ENCODE measurements at regions not wholly inside any gene's neighbourhood (a gene's known extent, or its start where the extent isn't known, plus 50 kb on each side); places are given as distances from the start of the nearest gene placed in this dataset.

- no peak overlapping the region for H3K4me3 Mint-ChIP-seq (ENCODE audit: low read depth, unreplicated experiment)
- no peaks in the 10 kb centered on the region for H3K27me3 Mint-ChIP-seq (ENCODE audit: unreplicated experiment)
- no peaks in the 10 kb centered on the region for H3K4me1 Mint-ChIP-seq (ENCODE audit: low read depth, unreplicated experiment)
- H3K9me3 Mint-ChIP-seq (ENCODE audit: low read depth, unreplicated experiment): peaks cover 2% of the 10 kb centered on the region
- TF ChIP-seq, protein P1, sequence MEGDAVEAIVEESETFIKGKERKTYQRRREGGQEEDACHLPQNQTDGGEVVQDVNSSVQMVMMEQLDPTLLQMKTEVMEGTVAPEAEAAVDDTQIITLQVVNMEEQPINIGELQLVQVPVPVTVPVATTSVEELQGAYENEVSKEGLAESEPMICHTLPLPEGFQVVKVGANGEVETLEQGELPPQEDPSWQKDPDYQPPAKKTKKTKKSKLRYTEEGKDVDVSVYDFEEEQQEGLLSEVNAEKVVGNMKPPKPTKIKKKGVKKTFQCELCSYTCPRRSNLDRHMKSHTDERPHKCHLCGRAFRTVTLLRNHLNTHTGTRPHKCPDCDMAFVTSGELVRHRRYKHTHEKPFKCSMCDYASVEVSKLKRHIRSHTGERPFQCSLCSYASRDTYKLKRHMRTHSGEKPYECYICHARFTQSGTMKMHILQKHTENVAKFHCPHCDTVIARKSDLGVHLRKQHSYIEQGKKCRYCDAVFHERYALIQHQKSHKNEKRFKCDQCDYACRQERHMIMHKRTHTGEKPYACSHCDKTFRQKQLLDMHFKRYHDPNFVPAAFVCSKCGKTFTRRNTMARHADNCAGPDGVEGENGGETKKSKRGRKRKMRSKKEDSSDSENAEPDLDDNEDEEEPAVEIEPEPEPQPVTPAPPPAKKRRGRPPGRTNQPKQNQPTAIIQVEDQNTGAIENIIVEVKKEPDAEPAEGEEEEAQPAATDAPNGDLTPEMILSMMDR (IDR thresholded peaks at IDR 0.05; ENCODE audit: unreplicated experiment): no peak
- no peak for DNase-seq
- no TSS peak for BruUV-seq (replicated peaks)
- H3K27ac Mint-ChIP-seq (ENCODE audit: unreplicated experiment): no peak overlapping the region
- intact Hi-C loops (cut with micrococcal nuclease; ENCODE audit: unreplicated experiment): no loop called here
- H3K36me3 Mint-ChIP-seq (ENCODE audit: insufficient read depth, unreplicated experiment): no peaks in the 10 kb centered on the region
- CTCF ChIA-PET: no interaction called here
Measured at GRCh38 chr9:80025796-80026520, 454.2 kb downstream of the TLE4 start.

DNA sequence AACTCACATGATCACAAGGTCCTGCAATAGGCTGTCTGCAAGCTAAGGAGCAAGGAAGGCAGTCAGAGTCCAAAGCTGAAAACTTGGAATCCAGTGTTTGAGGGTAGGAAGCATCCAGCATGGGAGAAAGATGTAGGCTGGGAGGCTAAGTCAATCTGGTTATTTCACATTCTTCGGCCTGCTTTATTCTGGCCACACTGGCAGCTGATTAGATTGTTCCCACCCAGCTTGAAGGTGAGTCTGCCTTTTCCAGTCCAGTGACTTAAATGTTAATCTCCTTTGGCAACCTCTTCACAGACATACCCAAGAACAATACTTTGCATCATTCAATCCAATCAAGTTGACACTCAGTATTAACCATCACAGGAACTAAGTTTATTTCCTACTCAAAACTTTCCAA lies 453.4 kb downstream of the TLE4 start:
- intact Hi-C loops (cut with micrococcal nuclease; ENCODE audit: unreplicated experiment): no loop called here
- H3K36me3 Mint-ChIP-seq (ENCODE audit: insufficient read depth, unreplicated experiment): no peaks in the 10 kb centered on the region
- no peaks in the 10 kb centered on the region for H3K27me3 Mint-ChIP-seq (ENCODE audit: unreplicated experiment)
- CTCF ChIA-PET: no interaction called here
- H3K27ac Mint-ChIP-seq (ENCODE audit: unreplicated experiment): no peak overlapping the region
- BruUV-seq (replicated peaks): no TSS peak
- H3K9me3 Mint-ChIP-seq (ENCODE audit: low read depth, unreplicated experiment): peaks cover 2% of the 10 kb centered on the region
- TF ChIP-seq, protein P1 (IDR thresholded peaks at IDR 0.05; ENCODE audit: unreplicated experiment): no peak
- no peak for DNase-seq
- H3K4me1 Mint-ChIP-seq (ENCODE audit: low read depth, unreplicated experiment): no peaks in the 10 kb centered on the region
- H3K4me3 Mint-ChIP-seq (ENCODE audit: low read depth, unreplicated experiment): no peak overlapping the region

DNA sequence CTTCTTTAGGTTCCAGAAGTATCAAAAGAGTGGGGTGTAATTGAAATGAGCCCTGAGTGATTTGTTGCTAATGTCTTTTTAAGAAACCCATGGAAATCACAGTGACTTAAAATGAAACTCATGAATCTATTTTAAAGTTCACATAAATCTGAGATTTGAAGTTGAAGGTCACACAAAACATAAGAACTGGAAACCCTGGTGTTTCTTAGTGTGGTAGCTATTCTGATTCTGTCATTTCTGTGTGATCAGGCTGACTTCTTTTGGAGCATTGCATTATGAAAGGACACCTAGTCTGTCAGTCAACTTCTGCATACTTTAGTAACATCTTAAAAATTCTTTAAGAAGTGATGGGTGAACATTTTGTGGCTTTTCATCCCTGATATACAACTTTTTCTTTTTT lies 448.8 kb downstream of the TLE4 start:
- intact Hi-C loops (cut with micrococcal nuclease; ENCODE audit: unreplicated experiment): no loop called here
- CTCF ChIA-PET: no interaction called here
- no peaks in the 10 kb centered on the region for H3K4me1 Mint-ChIP-seq (ENCODE audit: low read depth, unreplicated experiment)
- TF ChIP-seq, protein P1 (IDR thresholded peaks at IDR 0.05; ENCODE audit: unreplicated experiment): no peak
- H3K27me3 Mint-ChIP-seq (ENCODE audit: unreplicated experiment): no peaks in the 10 kb centered on the region
- BruUV-seq (replicated peaks): no TSS peak
- no peak overlapping the region for H3K4me3 Mint-ChIP-seq (ENCODE audit: low read depth, unreplicated experiment)
- H3K27ac Mint-ChIP-seq (ENCODE audit: unreplicated experiment): no peak overlapping the region
- H3K9me3 Mint-ChIP-seq (ENCODE audit: low read depth, unreplicated experiment): no peaks in the 10 kb centered on the region
- H3K36me3 Mint-ChIP-seq (ENCODE audit: insufficient read depth, unreplicated experiment): no peaks in the 10 kb centered on the region
- DNase-seq: no peak

DNA sequence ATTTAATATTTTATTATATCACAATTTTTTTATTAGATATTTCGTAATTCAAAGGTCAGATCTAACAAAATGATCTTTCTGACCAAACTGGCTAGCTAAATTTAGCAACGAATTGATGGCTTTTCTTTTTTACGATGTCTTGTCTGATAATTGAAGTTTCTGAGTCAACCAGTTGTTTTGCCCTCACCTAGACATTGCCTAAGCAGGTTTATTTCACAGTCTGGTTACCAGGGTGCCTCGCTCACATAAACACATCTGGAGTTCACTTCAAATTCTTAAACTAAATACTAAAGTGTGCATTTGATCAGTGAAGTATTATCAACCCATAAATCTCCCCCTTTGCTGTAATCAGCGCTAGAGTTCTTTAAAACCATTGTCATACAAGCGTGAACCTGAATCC lies 448.3 kb downstream of the TLE4 start:
- Mint-ChIP-seq H3K9me3 (ENCODE audit: low read depth, unreplicated experiment) (no peaks in the 10 kb centered on the region), H3K4me1 (ENCODE audit: low read depth, unreplicated experiment) (no peaks in the 10 kb centered on the region), H3K27ac (ENCODE audit: unreplicated experiment) (no peak overlapping the region), H3K36me3 (ENCODE audit: insufficient read depth, unreplicated experiment) (no peaks in the 10 kb centered on the region), H3K4me3 (ENCODE audit: low read depth, unreplicated experiment) (no peak overlapping the region), H3K27me3 (ENCODE audit: unreplicated experiment) (no peaks in the 10 kb centered on the region)
- CTCF ChIA-PET: no interaction called here
- no peak for DNase-seq
- BruUV-seq (replicated peaks): no TSS peak
- TF ChIP-seq, protein P1 (IDR thresholded peaks at IDR 0.05; ENCODE audit: unreplicated experiment): no peak
- intact Hi-C loops (cut with micrococcal nuclease; ENCODE audit: unreplicated experiment): no loop called here
